ENCODE measurements at regions not wholly inside any gene's neighbourhood (a gene's known extent, or its start where the extent isn't known, plus 50 kb on each side); places are given as distances from the start of the nearest gene placed in this dataset.

GRCh38 chr1:34270181-34270580, 93.5 kb downstream of the C1orf94 start:
- no peak for DNase-seq (ENCODE audit: low spot score)

GRCh38 chr1:34272152-34272551, 95.4 kb downstream of the C1orf94 start:
- no peak for DNase-seq (ENCODE audit: low spot score)

- no peak for DNase-seq (ENCODE audit: low spot score)
Observed at GRCh38 chr1:34275150-34275549, 98.4 kb downstream of the C1orf94 start.

- DNase-seq (ENCODE audit: low spot score) = no peak
Observed at GRCh38 chr1:34276606-34277005, 99.9 kb downstream of the C1orf94 start.

DNA sequence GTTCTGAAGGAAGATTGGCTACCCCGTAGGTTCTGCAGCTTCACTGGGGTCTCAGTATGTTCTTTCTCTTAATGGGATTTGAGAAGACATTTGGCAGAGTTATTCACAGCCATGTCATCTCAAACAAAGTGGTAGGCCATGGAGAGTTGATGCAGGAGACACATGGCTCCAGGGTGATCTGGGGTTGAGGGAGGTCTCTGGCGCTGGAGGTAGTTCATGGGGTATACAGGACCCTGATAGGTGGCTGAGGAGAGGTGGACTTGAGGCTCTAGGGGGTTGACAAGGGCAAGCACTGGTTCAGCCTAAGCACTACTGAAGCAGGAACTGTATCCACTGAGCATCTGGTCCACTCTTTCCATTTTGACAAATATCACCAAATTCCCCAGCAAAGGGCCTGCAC, 100.4 kb downstream of the C1orf94 start:
- DNase-seq (ENCODE audit: low spot score) = no peak

DNA sequence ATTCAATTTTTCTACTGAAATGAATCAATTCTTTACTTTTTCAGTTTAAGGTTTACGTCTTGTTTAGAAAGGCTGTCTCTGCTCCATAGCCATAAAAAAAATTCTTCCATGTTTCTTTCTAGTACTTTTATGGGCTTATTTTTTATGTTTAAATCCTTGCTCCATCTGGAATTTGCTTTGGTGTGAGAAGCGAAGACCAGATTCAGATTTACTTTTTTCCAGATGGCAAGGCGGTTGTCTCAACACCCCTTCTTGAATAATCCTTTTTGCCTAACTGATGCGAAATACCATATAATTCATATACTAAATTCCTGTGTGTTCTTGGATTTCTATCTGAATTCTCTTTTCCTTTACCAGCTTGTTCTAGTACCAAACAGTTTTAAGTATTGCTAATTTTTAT, 101.5 kb downstream of the C1orf94 start:
- DNase-seq (ENCODE audit: low spot score) = no peak

DNA sequence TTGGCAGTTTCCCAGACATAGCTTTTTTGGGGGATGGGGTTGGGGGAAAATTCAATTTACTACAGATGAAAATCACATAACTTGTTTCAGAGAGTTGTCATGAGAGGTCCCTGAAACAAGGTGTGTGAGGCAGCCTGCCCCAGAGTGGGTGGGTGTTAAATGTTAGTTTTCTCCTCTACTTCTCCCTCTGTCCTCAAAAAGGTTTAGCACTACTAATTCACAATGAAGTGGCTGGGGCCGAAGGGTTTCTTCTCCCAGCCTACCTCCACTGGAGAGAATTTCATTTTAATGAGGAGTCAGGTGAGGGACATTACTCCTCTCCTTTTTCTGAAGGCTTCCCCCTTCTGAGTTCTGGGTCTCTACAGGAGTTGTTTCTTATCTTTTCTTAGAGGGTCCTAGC, 103.3 kb downstream of the C1orf94 start:
- no peak for DNase-seq (ENCODE audit: low spot score)

- no peak for DNase-seq (ENCODE audit: low spot score)
Observed at GRCh38 chr1:34280509-34280908, 103.8 kb downstream of the C1orf94 start.

GRCh38 chr1:34283142-34283541, 106.4 kb downstream of the C1orf94 start:
- no peak for DNase-seq (ENCODE audit: low spot score)

DNA sequence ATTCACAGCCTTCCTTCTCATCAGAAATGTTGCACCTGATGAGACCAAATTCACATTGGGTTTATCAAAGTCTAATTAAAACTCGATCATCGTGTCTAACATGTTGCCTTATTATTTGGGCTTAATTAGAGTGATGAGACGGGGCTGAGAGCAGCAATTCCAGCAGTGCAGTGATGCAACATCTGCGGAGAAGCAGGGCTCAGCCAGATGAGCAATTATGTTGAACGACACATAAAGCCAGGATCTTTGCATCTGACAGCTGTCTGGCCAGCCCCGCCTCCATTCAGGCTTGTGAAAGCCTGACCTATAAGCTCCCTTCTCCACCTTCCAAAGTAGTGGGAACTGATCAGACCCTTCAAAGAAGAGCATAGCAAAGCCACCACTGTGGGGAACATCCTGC, 109.8 kb downstream of the C1orf94 start:
- no peak for DNase-seq (ENCODE audit: low spot score)

DNA sequence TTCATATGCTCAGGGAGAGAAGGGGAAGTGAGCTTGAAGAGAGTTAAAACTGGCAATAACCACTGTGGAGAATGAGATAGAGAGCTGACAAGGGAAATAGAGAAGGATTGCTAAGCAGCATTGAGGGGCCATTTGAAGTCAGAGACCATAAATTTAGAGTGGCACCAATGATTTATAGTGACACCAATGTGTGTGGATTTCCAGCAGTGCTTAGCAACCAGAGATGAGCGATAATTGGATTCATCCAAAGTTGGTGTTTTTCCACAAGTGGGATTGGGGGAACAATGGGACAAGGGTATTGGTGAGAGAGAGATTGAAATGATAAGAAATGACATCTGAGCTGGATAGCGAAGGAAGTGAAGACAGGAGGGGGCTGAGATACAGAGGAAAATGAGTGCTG, 114.1 kb downstream of the C1orf94 start:
- no peak for DNase-seq (ENCODE audit: low spot score)

- DNase-seq (ENCODE audit: low spot score) = no peak
Observed at GRCh38 chr1:34292472-34292871, 115.8 kb downstream of the C1orf94 start.

- DNase-seq (ENCODE audit: low spot score) = no peak
Observed at GRCh38 chr1:34296059-34296458, 119.4 kb downstream of the C1orf94 start.

DNA sequence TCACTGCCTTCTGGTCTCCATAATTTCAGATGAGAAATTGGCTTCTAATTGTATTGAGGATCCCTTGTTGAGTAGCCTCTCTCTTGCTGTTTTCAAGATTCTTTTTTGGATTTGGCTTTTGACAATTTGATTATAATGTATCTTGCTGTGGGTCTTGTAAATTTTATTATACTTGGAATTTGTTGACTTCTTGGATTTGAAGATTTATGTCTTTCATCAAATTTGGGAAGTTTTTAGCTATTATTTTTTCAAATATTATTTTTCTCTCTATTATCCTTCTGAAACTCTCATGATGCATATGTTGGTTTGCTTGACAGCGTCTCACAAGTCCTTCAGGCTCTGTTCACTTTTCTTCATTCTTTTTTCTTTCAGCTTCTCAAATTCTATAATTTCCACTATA, 126.1 kb downstream of the C1orf94 start:
- no peak for DNase-seq (ENCODE audit: low spot score)

DNA sequence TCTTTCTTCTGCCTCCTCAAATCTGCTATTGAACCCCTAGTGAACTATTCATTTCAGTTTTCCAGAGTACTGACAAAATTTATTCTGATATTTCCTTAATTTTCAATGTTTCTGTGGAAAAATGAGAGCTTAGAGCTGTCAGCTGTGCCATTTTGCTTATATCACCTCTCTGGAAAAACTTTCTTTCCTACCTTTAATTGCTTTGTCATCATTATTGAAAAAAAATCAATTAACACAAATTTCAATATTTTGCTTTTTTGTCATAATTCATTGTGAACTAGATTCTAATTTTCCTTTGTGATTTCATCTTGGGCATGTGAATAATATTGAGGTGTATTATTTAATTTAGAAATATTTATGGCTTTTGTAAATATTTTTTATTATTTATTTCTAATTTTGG, 126.5 kb downstream of the C1orf94 start:
- no peak for DNase-seq (ENCODE audit: low spot score)

- DNase-seq (ENCODE audit: low spot score) = no peak
Observed at GRCh38 chr1:34306568-34306967, 129.9 kb downstream of the C1orf94 start.

- DNase-seq (ENCODE audit: low spot score) = no peak
Observed at GRCh38 chr1:34312359-34312758, 135.7 kb downstream of the C1orf94 start.

DNA sequence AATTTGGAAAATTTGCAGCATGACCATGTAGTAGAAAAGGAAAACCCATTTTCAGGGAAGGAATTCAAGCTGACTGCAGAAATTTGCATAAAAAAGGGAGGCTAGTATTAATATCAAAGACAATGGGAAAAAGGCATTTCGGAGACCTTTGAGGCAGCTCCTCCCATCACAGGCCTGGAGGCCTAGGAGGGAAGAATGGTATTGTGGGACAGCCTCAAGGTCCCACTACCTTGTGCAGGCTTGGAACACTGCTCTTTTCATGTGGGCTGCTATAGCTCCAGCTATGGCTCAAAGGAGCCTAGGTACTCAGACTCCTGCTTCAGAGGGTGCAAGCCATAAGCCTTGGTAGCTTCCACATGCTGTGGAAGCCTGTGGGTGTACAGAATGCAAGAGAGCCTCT, 139.3 kb downstream of the C1orf94 start:
- no peak for DNase-seq (ENCODE audit: low spot score)

GRCh38 chr1:34316773-34317172, 140.1 kb downstream of the C1orf94 start:
- DNase-seq (ENCODE audit: low spot score) = no peak

DNA sequence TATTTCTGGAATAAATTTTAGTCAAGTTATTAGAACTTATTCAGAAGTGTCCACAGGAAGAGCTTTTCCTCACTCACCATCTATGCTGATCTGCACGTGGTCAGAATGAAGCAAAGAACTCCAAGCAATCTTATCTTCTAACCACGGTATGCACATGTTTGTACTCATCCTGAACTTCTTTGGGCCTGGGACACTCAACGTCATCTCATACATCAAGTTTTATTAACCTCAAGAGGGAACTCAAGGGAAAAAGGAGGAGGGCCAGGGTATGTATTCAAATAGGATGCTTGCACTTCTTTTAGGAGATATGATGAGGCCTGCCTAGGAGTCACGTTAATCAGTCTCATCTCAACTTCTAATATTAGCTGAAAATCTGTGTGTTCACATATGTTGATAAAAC, 142.5 kb downstream of the C1orf94 start:
- DNase-seq (ENCODE audit: low spot score) = no peak

- peak; percentile 36 for DNase-seq (ENCODE audit: low spot score)
Observed at GRCh38 chr1:34320053-34320669, 143.5 kb downstream of the C1orf94 start.

DNA sequence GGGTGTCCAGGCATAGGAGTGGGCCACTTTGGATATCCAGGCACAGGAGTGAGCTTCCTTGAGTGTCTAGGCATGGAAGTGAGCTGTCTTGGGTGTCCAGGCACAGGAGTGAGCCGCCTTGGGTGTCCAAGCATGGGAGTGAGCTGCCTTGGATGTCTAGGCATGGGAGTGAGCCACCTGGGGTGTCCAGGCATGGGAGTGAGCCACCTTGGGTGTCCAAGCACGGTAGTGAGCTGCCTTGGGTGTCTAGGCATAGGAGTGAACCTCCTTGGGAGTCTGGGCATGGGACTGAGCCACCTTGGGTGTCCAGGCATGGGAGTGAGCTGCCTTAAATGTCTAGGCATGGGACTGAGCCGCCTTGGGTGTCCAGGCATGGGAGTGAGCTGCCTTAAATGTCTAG, 146.3 kb downstream of the C1orf94 start:
- DNase-seq (ENCODE audit: low spot score) = peak; percentile 0

DNA sequence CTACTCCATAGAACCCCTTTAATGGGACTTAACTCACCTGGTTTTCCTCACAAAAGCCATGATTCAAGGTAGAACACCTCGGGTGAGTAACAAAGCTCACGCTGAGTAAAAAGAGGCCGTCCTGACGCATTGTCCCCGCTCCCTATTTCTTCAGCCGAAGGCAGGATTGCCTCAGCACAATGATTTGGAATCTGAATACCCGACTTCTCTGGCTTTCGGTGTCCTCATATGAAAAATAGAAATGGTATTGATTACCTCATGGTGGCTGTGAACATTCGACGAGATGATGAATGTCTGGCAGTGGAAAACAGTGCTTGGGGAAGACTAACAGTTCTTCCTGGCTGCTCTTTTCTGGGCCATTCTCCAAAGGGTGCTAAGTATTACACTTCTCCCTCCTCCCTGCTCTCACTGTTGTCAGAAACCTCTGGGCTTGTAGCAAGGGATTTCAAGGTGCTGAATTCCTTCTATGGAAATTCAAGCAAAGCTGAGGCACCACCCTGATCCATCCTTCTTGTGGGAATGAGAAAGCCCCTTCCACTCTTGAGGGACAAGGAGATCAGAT, 148.3 kb downstream of the C1orf94 start:
- no peak for DNase-seq (ENCODE audit: low spot score)

GRCh38 chr1:34328281-34328799, 151.6 kb downstream of the C1orf94 start:
- no peak for DNase-seq (ENCODE audit: low spot score)

Measured in AG08395 (cell line).